HG02870 (cell line): ENCODE measurements at regions not wholly inside any gene's neighbourhood (a gene's known extent, or its start where the extent isn't known, plus 50 kb on each side); places are given as distances from the start of the nearest gene placed in this dataset.

Experiments
- ATAC-seq: cut with Tn5 transposase; IDR thresholded peaks from one replicate; pipeline ENCODE4 v1.9.1; 2021; ENCODE audit warnings: mild to moderate bottlenecking, moderate library complexity; ENCODE audit not compliant: unreplicated experiment

- ATAC-seq = no peak
These were observed 57.0 kb upstream of the NR2F2 start for GRCh38 chr15:96273317-96274086.

- no peak for ATAC-seq
These were observed 56.4 kb upstream of the NR2F2 start for GRCh38 chr15:96274087-96274440.

GRCh38 chr15:96274698-96275097 lies 55.8 kb upstream of the NR2F2 start:
- no peak for ATAC-seq

- ATAC-seq = no peak
These were observed 53.9 kb upstream of the NR2F2 start for GRCh38 chr15:96276438-96277210.
